ENCODE measurements at regions not wholly inside any gene's neighbourhood (a gene's known extent, or its start where the extent isn't known, plus 50 kb on each side); places are given as distances from the start of the nearest gene placed in this dataset.

DNA sequence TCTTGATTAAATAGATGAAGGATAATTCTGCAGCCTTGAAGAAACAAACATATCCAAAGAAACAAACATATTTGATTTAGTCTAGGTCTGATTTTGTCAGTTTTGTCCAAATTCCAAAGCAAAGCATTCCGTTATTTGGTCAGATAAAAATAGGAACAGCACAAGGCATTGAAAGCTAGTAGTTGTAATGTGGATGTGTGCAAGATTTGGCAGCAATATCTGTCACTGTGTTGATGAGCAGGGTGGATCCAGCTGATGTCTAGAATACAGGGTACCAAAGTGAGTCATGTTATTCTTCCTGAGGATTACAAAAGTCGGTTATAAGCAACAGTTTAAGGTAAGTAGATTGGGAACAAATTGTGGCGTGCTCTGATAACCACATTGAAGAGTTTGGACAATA lies 69.3 kb upstream of the PLPPR1 start:
- no peak for DNase-seq (ENCODE audit: low read depth, low spot score)

Measured in activated CD4-positive, CD25-positive, alpha-beta regulatory T cell treated with anti-CD3 and anti-CD28 coated beads, Interleukin-2, amount 50 U/mL, for 16 hours (primary cell).